Progenitor cell of endocrine pancreas (in vitro differentiated cells): ENCODE measurements at regions not wholly inside any gene's neighbourhood (a gene's known extent, or its start where the extent isn't known, plus 50 kb on each side); places are given as distances from the start of the nearest gene placed in this dataset.

Experiments used
- DNase-seq: peaks from one replicate; pipeline ENCODE4 v3.0.0; 2021; ENCODE audit warnings: low spot score; ENCODE audit not compliant: unreplicated experiment
- H3K27ac Mint-ChIP-seq: 2 replicates; pipeline ENCODE4 v1.8.0; 2021; ENCODE audit warnings: mild to moderate bottlenecking, moderate library complexity, mixed read lengths
- H3K27me3 Mint-ChIP-seq: 2 replicates; pipeline ENCODE4 v1.8.0; 2021; ENCODE audit warnings: mixed read lengths
- H3K36me3 Mint-ChIP-seq: 2 replicates; pipeline ENCODE4 v1.8.0; 2022; ENCODE audit warnings: mixed read lengths; ENCODE audit not compliant: insufficient read depth
- H3K4me1 Mint-ChIP-seq: 2 replicates; pipeline ENCODE4 v1.8.0; 2021; ENCODE audit warnings: low read depth, mixed read lengths
- H3K4me3 Mint-ChIP-seq: 2 replicates; pipeline ENCODE4 v1.8.0; 2021; ENCODE audit warnings: low read depth, mild to moderate bottlenecking, moderate library complexity, mixed read lengths
- H3K9me3 Mint-ChIP-seq: 2 replicates; pipeline ENCODE4 v1.8.0; 2021; ENCODE audit warnings: low read depth, mixed read lengths
- CTCF ChIP-seq: fragments of 200-600 bp; sonication (generic); IDR thresholded peaks from one replicate; pipeline ENCODE4 v1.5.0; 2021; ENCODE audit warnings: antibody characterized with exemption, mild to moderate bottlenecking; ENCODE audit not compliant: unreplicated experiment

- H3K36me3 Mint-ChIP-seq = no peaks in the 10 kb centered on the region
- H3K4me1 Mint-ChIP-seq = peaks cover 4% of the 10 kb centered on the region
- peaks cover 3% of the 10 kb centered on the region for H3K9me3 Mint-ChIP-seq
- H3K27ac Mint-ChIP-seq = no peak overlapping the region
- no peak for TF ChIP-seq CTCF
- no peak for DNase-seq
- no peak overlapping the region for H3K4me3 Mint-ChIP-seq
- no peaks in the 10 kb centered on the region for H3K27me3 Mint-ChIP-seq
Measured at GRCh38 chr13:33464345-33464744, 178.8 kb upstream of the STARD13 start.

GRCh38 chr13:33466262-33466661 lies 180.7 kb upstream of the STARD13 start:
- Mint-ChIP-seq H3K9me3 (peaks cover 3% of the 10 kb centered on the region), H3K27me3 (no peaks in the 10 kb centered on the region), H3K4me1 (peaks cover 4% of the 10 kb centered on the region), H3K36me3 (no peaks in the 10 kb centered on the region), H3K27ac (no peak overlapping the region), H3K4me3 (no peak overlapping the region)
- TF ChIP-seq CTCF = no peak
- no peak for DNase-seq

- no peaks in the 10 kb centered on the region for H3K27me3 Mint-ChIP-seq
- no peak overlapping the region for H3K4me3 Mint-ChIP-seq
- no peak overlapping the region for H3K27ac Mint-ChIP-seq
- no peaks in the 10 kb centered on the region for H3K36me3 Mint-ChIP-seq
- no peak for TF ChIP-seq CTCF
- no peaks in the 10 kb centered on the region for H3K4me1 Mint-ChIP-seq
- no peak for DNase-seq
- H3K9me3 Mint-ChIP-seq = peaks cover 3% of the 10 kb centered on the region
Measured at GRCh38 chr13:33467556-33467955, 182.0 kb upstream of the STARD13 start.

GRCh38 chr13:33471204-33471603 lies 185.6 kb upstream of the STARD13 start:
- no peak for DNase-seq
- Mint-ChIP-seq H3K4me1 (no peaks in the 10 kb centered on the region), H3K9me3 (peaks cover 8% of the 10 kb centered on the region), H3K36me3 (no peaks in the 10 kb centered on the region), H3K27me3 (no peaks in the 10 kb centered on the region), H3K4me3 (no peak overlapping the region), H3K27ac (no peak overlapping the region)
- TF ChIP-seq CTCF = no peak

- no peak for TF ChIP-seq CTCF
- H3K4me1 Mint-ChIP-seq = no peaks in the 10 kb centered on the region
- no peak overlapping the region for H3K27ac Mint-ChIP-seq
- no peak overlapping the region for H3K4me3 Mint-ChIP-seq
- H3K27me3 Mint-ChIP-seq = no peaks in the 10 kb centered on the region
- H3K36me3 Mint-ChIP-seq = no peaks in the 10 kb centered on the region
- no peak for DNase-seq
- H3K9me3 Mint-ChIP-seq = peaks cover 12% of the 10 kb centered on the region
Measured at GRCh38 chr13:33472446-33472845, 186.9 kb upstream of the STARD13 start.
